ENCODE measurements at regions not wholly inside any gene's neighbourhood (a gene's known extent, or its start where the extent isn't known, plus 50 kb on each side); places are given as distances from the start of the nearest gene placed in this dataset.
A peak's percentile ranks its signal among the peaks of the same experiment; 100 is the strongest.
"Not testable (repeated sequence)": the region's sequence is repeated elsewhere in the genome, so short reads cannot be mapped to it uniquely, and the experiment has no call there.

DNA sequence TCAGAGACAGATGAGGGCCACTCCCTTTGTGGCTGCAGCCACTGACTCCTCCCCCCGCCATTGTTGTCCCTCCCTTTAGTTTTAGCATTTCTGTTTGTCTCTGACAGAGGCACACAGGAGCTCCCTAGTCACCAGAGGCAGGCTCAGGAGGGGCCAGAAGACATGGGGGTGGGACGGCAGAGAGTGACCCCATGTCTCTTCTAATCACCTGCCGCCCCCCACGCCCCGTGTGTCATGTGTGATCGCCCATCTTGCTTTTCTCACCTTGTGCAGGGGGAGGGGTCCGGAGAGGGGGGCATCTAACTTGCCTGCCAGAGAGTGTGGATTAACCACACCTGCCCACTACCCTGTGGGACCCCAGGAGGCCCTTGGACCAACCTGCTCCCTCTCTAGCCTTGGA lies 246.7 kb upstream of the TP53TG3C start:
- 91 to 94% methylated on average over 6 of the region's 7 CpGs for WGBS, 2 donors

DNA sequence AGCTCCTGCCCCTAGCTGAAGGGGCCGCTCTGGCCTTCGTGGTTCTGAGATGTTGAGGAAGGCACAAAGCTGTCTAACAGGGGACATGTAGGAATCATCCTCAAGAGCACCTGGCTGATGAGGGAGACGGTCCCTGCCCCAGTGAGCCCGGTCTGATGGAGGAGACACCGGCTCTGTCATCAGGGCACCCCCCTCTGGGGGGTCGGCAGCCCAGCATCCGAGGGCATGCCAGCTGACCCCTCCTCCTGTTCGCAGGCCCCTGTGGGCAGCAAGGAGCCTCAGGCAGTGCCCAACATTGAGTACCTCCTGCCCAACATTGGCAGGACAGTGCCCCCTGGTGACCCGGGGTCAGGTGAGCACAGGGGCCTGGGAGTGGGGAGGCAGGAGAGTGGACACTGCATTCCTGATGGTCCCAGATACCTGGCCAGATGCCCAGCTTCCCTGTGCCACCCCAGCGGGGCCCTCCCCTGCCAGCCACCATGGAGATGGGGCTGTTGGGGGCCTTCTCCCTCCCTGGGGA lies 247.9 kb upstream of the TP53TG3C start:
- DNase-seq; H3K36me3 ChIP-seq (ENCODE audit: low read depth, missing control alignments); H3K9me3 ChIP-seq; H3K27ac ChIP-seq; H3K4me1 ChIP-seq; intact Hi-C loops (cut with DNase I; ENCODE audit: low total_unique reads); H3K27me3 ChIP-seq; H3K4me3 ChIP-seq: not testable (repeated sequence)
- 64 to 87% methylated on average over 3 to 8 of the region's 10 CpGs for WGBS, 2 donors

More for the DNA sequence above, 246.7 kb upstream of the TP53TG3C start:
- intact Hi-C loops (cut with DNase I; ENCODE audit: low total_unique reads); DNase-seq; H3K36me3 ChIP-seq (ENCODE audit: low read depth, missing control alignments); H3K9me3 ChIP-seq; H3K4me3 ChIP-seq; H3K27me3 ChIP-seq; H3K27ac ChIP-seq; H3K4me1 ChIP-seq: not testable (repeated sequence)

DNA sequence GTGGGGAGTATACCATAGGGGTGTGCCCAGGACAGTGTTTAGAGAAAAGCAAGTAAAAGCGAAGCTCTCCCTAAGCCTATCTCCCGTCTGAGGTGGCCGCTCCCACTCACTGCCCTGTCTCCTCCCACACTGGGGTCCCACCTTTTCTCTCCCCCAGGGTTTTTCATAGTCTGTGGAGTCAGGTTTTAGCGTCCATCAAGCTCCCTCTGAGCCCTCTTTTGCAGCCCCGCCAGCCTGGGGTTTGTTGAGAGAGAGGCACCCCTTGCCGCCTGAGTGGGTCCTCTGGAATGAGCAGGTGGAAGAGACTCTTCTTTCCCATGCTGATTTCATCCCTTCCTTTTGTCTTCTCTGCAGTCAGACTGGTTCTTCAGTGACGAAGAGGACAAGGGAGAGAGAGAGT lies 248.7 kb upstream of the TP53TG3C start:
- H3K4me1 ChIP-seq; H3K27ac ChIP-seq; H3K4me3 ChIP-seq; H3K36me3 ChIP-seq (ENCODE audit: low read depth, missing control alignments); DNase-seq; H3K9me3 ChIP-seq; intact Hi-C loops (cut with DNase I; ENCODE audit: low total_unique reads); H3K27me3 ChIP-seq: not testable (repeated sequence)
- WGBS, 2 donors, result 81 to 94% methylated on average over 3 to 6 of the region's 7 CpGs

DNA sequence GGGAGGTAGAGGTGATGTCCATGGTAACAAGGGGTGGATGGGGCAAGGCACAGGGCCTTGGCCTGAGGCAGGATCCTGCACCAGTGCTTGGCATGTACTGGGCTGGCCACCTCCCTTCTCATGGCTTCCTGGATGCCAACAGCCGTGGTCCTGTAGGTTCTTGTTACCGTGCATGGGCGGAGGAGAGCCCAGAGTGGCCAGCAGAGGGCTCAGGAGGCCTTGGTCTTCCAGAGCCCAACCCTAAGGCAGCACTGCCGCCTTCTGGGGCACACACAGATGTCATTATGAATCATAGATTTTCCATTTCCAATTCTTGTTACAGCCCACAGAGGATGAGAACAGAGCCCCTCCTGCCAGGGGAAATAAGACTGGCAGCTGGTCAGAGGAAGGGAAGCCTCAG lies 254.2 kb upstream of the TP53TG3C start:
- DNase-seq; H3K9me3 ChIP-seq; H3K27me3 ChIP-seq; H3K4me1 ChIP-seq; intact Hi-C loops (cut with DNase I; ENCODE audit: low total_unique reads); H3K4me3 ChIP-seq; H3K36me3 ChIP-seq (ENCODE audit: low read depth, missing control alignments); H3K27ac ChIP-seq: not testable (repeated sequence)
- no CpG with 5 or more reads among the region's 4 CpGs for WGBS, 2 donors

DNA sequence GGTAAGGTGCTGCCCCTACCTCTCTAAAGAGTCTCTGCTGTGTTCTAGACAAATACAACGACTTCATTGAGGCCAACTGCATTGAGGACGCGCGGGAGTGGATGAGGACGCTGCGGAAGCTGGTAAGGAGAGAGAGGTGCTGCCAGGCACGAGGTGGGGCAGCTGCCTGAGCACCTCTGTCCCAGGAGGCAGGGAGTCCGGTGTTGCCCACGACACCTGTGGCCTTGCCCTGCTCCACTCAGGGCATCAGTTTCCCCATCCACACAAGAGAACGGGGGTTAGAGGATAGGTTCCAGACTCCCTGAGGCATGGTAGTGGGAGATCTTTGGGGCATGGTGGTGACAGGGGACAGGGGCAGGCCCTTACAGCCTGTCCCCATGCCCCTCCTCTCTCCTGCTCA lies 256.1 kb upstream of the TP53TG3C start:
- H3K36me3 ChIP-seq (ENCODE audit: low read depth, missing control alignments); intact Hi-C loops (cut with DNase I; ENCODE audit: low total_unique reads); H3K27me3 ChIP-seq; H3K4me3 ChIP-seq; H3K4me1 ChIP-seq; DNase-seq; H3K27ac ChIP-seq; H3K9me3 ChIP-seq: not testable (repeated sequence)
- 80 to 86% methylated on average over 2 to 10 of the region's 10 CpGs for WGBS, 2 donors

DNA sequence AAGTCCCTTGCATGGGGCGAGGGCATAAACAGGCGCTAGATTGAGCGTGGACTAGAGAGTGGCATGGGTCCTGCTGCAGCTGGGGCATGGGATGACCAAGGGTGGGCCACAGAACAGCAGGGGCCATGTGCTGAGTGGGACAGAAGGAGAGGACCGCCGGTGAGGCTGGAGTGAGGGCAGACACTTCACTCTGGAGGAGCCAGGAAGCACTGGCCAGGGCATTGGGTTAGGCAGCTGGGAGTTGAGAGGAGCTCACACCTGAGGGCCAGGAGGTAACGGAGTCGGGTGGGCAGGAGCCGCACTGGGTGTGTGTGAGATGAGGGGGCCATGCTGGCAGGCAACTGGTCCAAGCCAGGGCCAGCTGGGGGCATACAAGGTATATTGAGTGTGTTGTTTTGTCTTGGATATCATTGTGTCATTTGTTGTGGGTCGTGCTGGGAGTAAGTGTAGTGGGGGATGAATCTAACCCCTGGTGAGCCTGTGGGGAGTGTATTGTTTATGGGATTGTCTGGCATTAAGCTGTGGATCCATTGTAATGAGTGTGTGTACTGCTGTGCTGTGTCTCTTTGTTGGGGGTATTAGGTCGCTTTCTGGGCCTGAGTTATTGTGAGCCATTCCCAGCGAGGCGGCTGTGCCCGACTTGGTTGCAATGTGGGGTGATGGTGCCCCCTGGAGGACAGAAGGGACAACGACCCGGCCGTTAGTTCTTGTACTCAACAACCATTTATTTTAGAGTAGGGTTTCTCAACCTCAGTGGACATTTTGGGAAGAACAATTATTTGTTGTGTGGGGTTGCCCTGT lies 256.5 kb upstream of the TP53TG3 start:
- H3K9me3 ChIP-seq; H3K27ac ChIP-seq; intact Hi-C loops (cut with DNase I; ENCODE audit: low total_unique reads); H3K36me3 ChIP-seq (ENCODE audit: low read depth, missing control alignments); H3K4me1 ChIP-seq; H3K4me3 ChIP-seq; H3K27me3 ChIP-seq: not testable (repeated sequence)
- DNase-seq, result peak; percentile 19
- 64 to 80% methylated on average over 12 to 16 of the region's 16 CpGs for WGBS, 2 donors

DNA sequence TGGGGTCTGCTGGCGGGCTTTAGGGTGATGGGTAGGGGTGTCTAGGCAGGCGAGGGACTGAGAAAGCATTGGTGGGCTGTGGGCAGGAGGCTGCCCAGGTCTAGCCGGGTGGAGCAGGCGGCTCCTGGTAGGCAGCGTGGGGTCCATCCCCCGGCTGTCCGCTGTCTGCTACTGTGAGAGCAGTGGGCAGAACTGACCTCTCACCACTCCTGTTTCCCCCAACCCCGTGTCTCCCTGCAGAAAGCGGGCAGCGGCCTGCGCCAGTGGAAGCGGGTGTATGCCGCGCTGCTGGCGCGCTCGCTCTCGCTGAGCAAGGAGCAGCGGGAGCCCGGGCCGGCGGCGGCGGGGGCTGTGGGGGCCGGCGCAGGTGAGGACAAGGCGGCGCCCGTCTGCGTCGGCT lies 249.2 kb upstream of the TP53TG3 start:
- DNase-seq; H3K9me3 ChIP-seq; H3K4me3 ChIP-seq; H3K27me3 ChIP-seq; intact Hi-C loops (cut with DNase I; ENCODE audit: low total_unique reads); H3K27ac ChIP-seq; H3K36me3 ChIP-seq (ENCODE audit: low read depth, missing control alignments); H3K4me1 ChIP-seq: not testable (repeated sequence)
- 83% methylated on average over 15 of the region's 31 CpGs; no CpG with 5 or more reads in 1 of the 2 donors for WGBS, 2 donors

DNA sequence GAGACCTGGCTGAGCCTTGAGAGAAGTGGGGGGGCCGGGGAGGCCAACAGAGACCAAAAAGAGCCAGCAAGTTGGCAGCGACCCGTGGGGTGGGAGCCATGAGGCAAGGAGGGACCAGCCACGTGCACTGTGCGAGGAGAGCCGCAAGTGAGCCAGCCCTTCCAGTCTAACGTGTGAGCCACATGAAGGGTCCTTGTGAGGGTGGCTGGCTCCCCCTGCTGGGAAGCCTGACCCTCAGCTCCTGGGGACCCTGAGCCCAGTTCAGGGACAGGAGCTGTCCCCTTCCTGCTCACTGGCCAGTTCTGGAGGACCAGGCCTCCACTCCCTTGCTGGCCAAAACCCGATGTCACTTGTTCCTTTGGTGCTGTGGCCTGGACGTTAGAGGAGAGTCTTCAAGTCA lies 246.6 kb upstream of the TP53TG3 start:
- 79% methylated on average over 2 of the region's 9 CpGs; no CpG with 5 or more reads in 1 of the 2 donors for WGBS, 2 donors
- intact Hi-C loops (cut with DNase I; ENCODE audit: low total_unique reads); DNase-seq: not testable (repeated sequence)

DNA sequence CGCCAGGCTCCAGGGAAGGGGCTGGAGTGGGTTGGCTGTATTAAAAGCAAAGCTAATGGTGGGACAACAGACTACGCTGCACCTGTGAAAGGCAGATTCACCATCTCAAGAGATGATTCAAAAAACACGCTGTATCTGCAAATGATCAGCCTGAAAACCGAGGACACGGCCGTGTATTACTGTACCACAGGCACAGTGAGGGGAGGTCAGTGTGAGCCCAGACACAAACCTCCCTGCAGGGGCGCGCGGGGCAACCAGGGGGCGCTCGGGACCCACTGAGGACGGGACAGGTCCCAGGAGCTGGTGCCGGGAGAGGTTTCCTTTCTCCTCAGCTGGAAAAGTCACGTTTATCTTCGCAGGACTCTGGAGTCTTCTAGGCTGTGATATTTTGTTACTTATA lies 239.4 kb upstream of the TP53TG3 start:
- H3K27me3 ChIP-seq; H3K4me1 ChIP-seq; DNase-seq; H3K27ac ChIP-seq; H3K36me3 ChIP-seq (ENCODE audit: low read depth, missing control alignments); H3K4me3 ChIP-seq; H3K9me3 ChIP-seq; intact Hi-C loops (cut with DNase I; ENCODE audit: low total_unique reads): not testable (repeated sequence)
- 22 to 33% methylated on average over 11 to 14 of the region's 15 CpGs for WGBS, 2 donors

More for the DNA sequence above, 246.6 kb upstream of the TP53TG3 start:
- not testable (repeated sequence) for H3K4me3 ChIP-seq; H3K27me3 ChIP-seq; H3K4me1 ChIP-seq; H3K36me3 ChIP-seq (ENCODE audit: low read depth, missing control alignments); H3K9me3 ChIP-seq; H3K27ac ChIP-seq

Data from testis (tissue), 2 donors.